22Rv1 (cell line): ENCODE measurements at regions not wholly inside any gene's neighbourhood (a gene's known extent, or its start where the extent isn't known, plus 50 kb on each side); places are given as distances from the start of the nearest gene placed in this dataset.
"Not testable (repeated sequence)": the region's sequence is repeated elsewhere in the genome, so short reads cannot be mapped to it uniquely, and the experiment has no call there.

Experiments used
- H3K27ac ChIP-seq: fragments of 450-650 bp; 2 replicates; pipeline ENCODE4 v1.5.1; 2017
- CTCF ChIP-seq: fragments of 450-650 bp; IDR thresholded peaks from 2 replicates; pipeline ENCODE4 v1.5.1; 2017; ENCODE audit warnings: mild to moderate bottlenecking
- ZFX ChIP-seq: fragments of 450-650 bp; IDR thresholded peaks from 2 replicates; pipeline ENCODE4 v1.6.1; 2017; ENCODE audit warnings: antibody characterized with exemption, borderline replicate concordance

- TF ChIP-seq ZFX (no peak), CTCF (no peak)
- no peak overlapping the region for H3K27ac ChIP-seq
Measured at GRCh38 chr2:215787025-215787424, 226.3 kb downstream of the MREG start.

GRCh38 chr2:215784371-215784783 is 229.0 kb downstream of the MREG start:
- no peak overlapping the region for H3K27ac ChIP-seq
- TF ChIP-seq CTCF (no peak), ZFX (no peak)

GRCh38 chr2:215783640-215784039 is 229.7 kb downstream of the MREG start:
- not testable (repeated sequence) for H3K27ac ChIP-seq

- no peak overlapping the region for H3K27ac ChIP-seq
- TF ChIP-seq CTCF (no peak), ZFX (no peak)
Measured at GRCh38 chr2:215782965-215783364, 230.4 kb downstream of the MREG start.

GRCh38 chr2:215782295-215782694 is 231.1 kb downstream of the MREG start:
- no peak for TF ChIP-seq ZFX
- no peak overlapping the region for H3K27ac ChIP-seq

- no peak for TF ChIP-seq CTCF
- no peak for TF ChIP-seq ZFX
- no peak overlapping the region for H3K27ac ChIP-seq
Measured at GRCh38 chr2:215780907-215781685, 232.3 kb downstream of the MREG start.

- TF ChIP-seq CTCF (no peak), ZFX (no peak)
- no peak overlapping the region for H3K27ac ChIP-seq
Measured at GRCh38 chr2:215780313-215780712, 233.0 kb downstream of the MREG start.

GRCh38 chr2:215779912-215780311 is 233.4 kb downstream of the MREG start:
- no peak overlapping the region for H3K27ac ChIP-seq
- TF ChIP-seq ZFX (no peak), CTCF (no peak)
